ENCODE measurements at regions not wholly inside any gene's neighbourhood (a gene's known extent, or its start where the extent isn't known, plus 50 kb on each side); places are given as distances from the start of the nearest gene placed in this dataset.

DNA sequence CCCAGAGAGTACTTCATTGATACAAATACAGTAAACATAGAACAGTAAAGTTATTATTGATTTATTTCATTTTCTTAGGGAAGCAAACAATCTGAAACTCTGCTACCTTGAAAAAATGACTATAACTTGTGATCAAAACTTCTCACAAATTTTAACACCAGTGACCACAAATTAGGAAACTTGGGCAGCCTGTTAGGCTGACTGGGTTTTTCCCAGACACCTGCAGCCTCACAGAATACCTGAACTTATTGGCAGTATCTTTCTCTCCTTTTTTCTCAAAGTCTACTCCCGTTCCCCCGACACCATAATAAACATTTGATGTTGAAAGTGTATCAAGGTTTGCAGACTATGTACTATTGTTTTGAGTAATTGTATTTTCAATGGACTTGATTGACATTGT is 360.5 kb downstream of the LMO7 start:
- TF ChIP-seq POLR2A (IDR thresholded peaks at IDR 0.05; ENCODE audit: low read depth, low read length): no peak
- no peak for TF ChIP-seq POLR2AphosphoS5 (IDR thresholded peaks at IDR 0.05; ENCODE audit: low read depth, low read length)
- no peak for TF ChIP-seq TAF1 (IDR thresholded peaks at IDR 0.05; ENCODE audit: low read depth, low read length)
- no peak for TF ChIP-seq SPI1 (IDR thresholded peaks at IDR 0.05; ENCODE audit: low read depth, low read length)
- no peak for TF ChIP-seq POU2F2 (IDR thresholded peaks at IDR 0.05; ENCODE audit: low read depth, low read length)
